ENCODE measurements at regions not wholly inside any gene's neighbourhood (a gene's known extent, or its start where the extent isn't known, plus 50 kb on each side); places are given as distances from the start of the nearest gene placed in this dataset.

- TF ChIP-seq POLR2A (IDR thresholded peaks at IDR 0.05; ENCODE audit: low read depth, low read length): no peak
- no peak for TF ChIP-seq POLR2AphosphoS5 (IDR thresholded peaks at IDR 0.05; ENCODE audit: low read depth, low read length)
- no peak for TF ChIP-seq TAF1 (IDR thresholded peaks at IDR 0.05; ENCODE audit: borderline replicate concordance, low read depth, low read length)
Measured at GRCh38 chr18:78630981-78631510, 348.6 kb upstream of the SALL3 start.

Measured in GM12892 (cell line).